DND-41 (cell line): ENCODE measurements at regions not wholly inside any gene's neighbourhood (a gene's known extent, or its start where the extent isn't known, plus 50 kb on each side); places are given as distances from the start of the nearest gene placed in this dataset.

Source experiments
- ATAC-seq: fragments of 200-7000 bp; cut with Tn5 transposase; 3 replicates; pipeline ENCODE4 v1.9.1; 2021; ENCODE audit warnings: low read depth; ENCODE audit not compliant: insufficient read depth
- DNase-seq: peaks from one replicate; pipeline ENCODE4 v3.0.0-alpha.2; 2020
- H2AFZ ChIP-seq: 2 replicates; pipeline ENCODE4 v1.6.0; 2012; ENCODE audit warnings: low read depth, low read length
- H3K27ac ChIP-seq: 2 replicates; pipeline ENCODE4 v1.5.1; 2012; ENCODE audit warnings: low read length, inconsistent platforms
- H3K27me3 ChIP-seq: fragments of 200-600 bp; sonication (generic); 2 replicates; pipeline ENCODE4 v1.6.0; 2012; ENCODE audit warnings: low read length, mild to moderate bottlenecking, inconsistent platforms; ENCODE audit not compliant: insufficient read depth, poor library complexity
- H3K36me3 ChIP-seq: 2 replicates; pipeline ENCODE4 v1.5.1; 2012; ENCODE audit warnings: low read length, inconsistent platforms; ENCODE audit not compliant: insufficient read depth
- H3K4me1 ChIP-seq: 2 replicates; pipeline ENCODE4 v1.5.1; 2012; ENCODE audit warnings: mild to moderate bottlenecking, low read length; ENCODE audit not compliant: insufficient read depth
- H3K4me2 ChIP-seq: 2 replicates; pipeline ENCODE4 v1.6.0; 2012; ENCODE audit warnings: mild to moderate bottlenecking, moderate library complexity, low read length, inconsistent platforms; ENCODE audit not compliant: insufficient read depth
- H3K4me3 ChIP-seq, 2 experiments: fragments of 200-600 bp in 1 of 2; shearing (Covaris generic) in 1 of 2; 2 replicates each; pipeline ENCODE4 v1.5.1; 2012 to 2016; ENCODE audit warnings: inconsistent platforms in 2 of 2, low read length in 2 of 2, mild to moderate bottlenecking in 2 of 2, low read depth in 1 of 2, moderate library complexity in 1 of 2
- H3K79me2 ChIP-seq: 2 replicates; pipeline ENCODE4 v1.6.0; 2012; ENCODE audit warnings: low read length, inconsistent platforms; ENCODE audit not compliant: insufficient read depth
- H3K9ac ChIP-seq: 2 replicates; pipeline ENCODE4 v1.6.0; 2012; ENCODE audit warnings: low read depth, mild to moderate bottlenecking, inconsistent platforms, low read length, moderate library complexity
- H3K9me3 ChIP-seq: 2 replicates; pipeline ENCODE4 v1.5.1; 2012; ENCODE audit warnings: low read length, moderate library complexity, mild to moderate bottlenecking, inconsistent platforms; ENCODE audit not compliant: insufficient read depth, severe bottlenecking
- H4K20me1 ChIP-seq: 2 replicates; pipeline ENCODE4 v1.6.0; 2012; ENCODE audit warnings: low read length; ENCODE audit not compliant: insufficient read depth
- EZH2 ChIP-seq: IDR thresholded peaks from 3 replicates; pipeline ENCODE4 v1.6.1; 2012; ENCODE audit warnings: borderline replicate concordance, low read depth, mild to moderate bottlenecking, moderate library complexity, low read length, inconsistent platforms; ENCODE audit not compliant: severe bottlenecking
- TF ChIP-seq, protein P1 (sequence below): IDR thresholded peaks from 2 replicates; pipeline ENCODE4 v1.5.1; 2012; ENCODE audit warnings: borderline replicate concordance, low read length, moderate library complexity, mild to moderate bottlenecking; ENCODE audit not compliant: poor library complexity, severe bottlenecking; ENCODE audit errors: extremely low read depth

DNA sequence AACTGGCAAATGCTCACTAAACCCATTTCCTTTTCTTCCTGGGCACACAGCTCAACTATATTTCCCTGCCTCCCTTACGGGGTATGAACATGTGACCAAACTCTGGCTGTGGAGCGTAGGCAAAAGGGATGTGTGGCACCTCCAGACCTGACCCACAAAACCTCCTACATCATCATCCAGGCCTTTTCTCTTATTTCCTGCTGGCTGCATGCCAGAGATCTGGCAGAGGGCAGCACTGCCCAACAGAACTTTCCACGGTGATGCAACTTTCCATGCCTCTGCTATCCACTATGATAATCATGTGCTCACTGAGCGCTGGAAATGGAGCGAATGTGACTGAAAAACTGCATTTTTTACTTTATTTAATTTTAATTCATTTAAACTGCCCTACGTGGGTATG is 99.6 kb upstream of the CACNA1E start:
- DNase-seq (no peak), ATAC-seq (no peak)
- Histone ChIP-seq H3K4me3 (no peak overlapping the region), H3K36me3 (no peaks in the 10 kb centered on the region), H3K27ac (no peak overlapping the region), H3K9ac (no peak overlapping the region), H2AFZ (no peak overlapping the region), H4K20me1 (no peaks in the 10 kb centered on the region), H3K79me2 (no peaks in the 10 kb centered on the region), H3K9me3 (no peaks in the 10 kb centered on the region), H3K27me3 (peaks cover 4% of the 10 kb centered on the region), H3K4me2 (no peak overlapping the region), H3K4me1 (no peaks in the 10 kb centered on the region)
- TF ChIP-seq, protein P1, sequence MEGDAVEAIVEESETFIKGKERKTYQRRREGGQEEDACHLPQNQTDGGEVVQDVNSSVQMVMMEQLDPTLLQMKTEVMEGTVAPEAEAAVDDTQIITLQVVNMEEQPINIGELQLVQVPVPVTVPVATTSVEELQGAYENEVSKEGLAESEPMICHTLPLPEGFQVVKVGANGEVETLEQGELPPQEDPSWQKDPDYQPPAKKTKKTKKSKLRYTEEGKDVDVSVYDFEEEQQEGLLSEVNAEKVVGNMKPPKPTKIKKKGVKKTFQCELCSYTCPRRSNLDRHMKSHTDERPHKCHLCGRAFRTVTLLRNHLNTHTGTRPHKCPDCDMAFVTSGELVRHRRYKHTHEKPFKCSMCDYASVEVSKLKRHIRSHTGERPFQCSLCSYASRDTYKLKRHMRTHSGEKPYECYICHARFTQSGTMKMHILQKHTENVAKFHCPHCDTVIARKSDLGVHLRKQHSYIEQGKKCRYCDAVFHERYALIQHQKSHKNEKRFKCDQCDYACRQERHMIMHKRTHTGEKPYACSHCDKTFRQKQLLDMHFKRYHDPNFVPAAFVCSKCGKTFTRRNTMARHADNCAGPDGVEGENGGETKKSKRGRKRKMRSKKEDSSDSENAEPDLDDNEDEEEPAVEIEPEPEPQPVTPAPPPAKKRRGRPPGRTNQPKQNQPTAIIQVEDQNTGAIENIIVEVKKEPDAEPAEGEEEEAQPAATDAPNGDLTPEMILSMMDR = no peak
- TF ChIP-seq EZH2 = no peak

DNA sequence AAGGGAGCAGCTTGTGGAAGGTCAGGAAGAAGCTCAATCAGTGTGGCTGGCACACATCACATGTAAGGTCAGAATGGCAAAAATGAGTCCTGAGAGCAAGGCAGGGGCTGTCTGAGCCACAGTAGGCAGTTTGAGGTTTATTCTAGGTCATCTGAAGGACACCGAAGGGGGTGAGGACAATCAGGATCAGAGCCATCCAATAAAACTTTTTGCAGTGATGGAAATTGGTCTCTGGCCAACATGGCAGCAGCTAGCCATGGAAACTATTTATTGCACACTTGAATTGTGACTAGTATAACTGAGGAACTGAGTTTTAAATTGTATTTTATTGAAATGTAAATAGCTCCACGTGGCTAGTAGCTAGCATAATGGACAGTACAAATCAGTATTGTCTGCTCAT is 97.0 kb upstream of the CACNA1E start:
- Histone ChIP-seq H3K9me3 (no peaks in the 10 kb centered on the region), H3K79me2 (no peaks in the 10 kb centered on the region), H3K27ac (no peak overlapping the region), H2AFZ (no peak overlapping the region), H3K4me3 (no peak overlapping the region), H3K9ac (no peak overlapping the region), H3K36me3 (no peaks in the 10 kb centered on the region), H3K4me1 (no peaks in the 10 kb centered on the region), H3K4me2 (no peak overlapping the region), H3K27me3 (peaks cover 4% of the 10 kb centered on the region), H4K20me1 (no peaks in the 10 kb centered on the region)
- TF ChIP-seq, protein P1 = no peak
- TF ChIP-seq EZH2 = no peak
- ATAC-seq (no peak), DNase-seq (no peak)

DNA sequence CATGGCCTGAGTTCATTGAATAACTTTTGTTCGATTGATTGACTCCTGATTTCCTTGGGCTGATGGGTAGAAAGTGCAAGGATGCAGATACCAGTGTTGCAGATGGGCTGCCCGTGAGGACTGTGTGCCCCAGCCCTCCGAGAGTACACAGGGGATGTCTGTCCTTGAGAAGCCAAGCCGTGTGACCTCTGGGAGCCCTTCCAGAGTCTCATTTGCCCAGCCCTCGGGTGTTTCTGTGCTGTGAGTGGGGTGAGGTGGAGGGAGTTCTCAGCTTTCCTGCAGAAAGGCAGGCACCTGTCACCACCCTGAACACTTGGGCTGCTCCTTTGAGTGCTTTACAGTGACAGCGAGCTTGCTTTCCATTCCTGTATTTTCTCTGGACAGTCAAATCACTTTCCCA is 96.4 kb upstream of the CACNA1E start:
- Histone ChIP-seq H3K4me1 (no peaks in the 10 kb centered on the region), H3K79me2 (no peaks in the 10 kb centered on the region), H2AFZ (no peak overlapping the region), H3K4me3 (no peak overlapping the region), H3K27me3 (peaks cover 6% of the 10 kb centered on the region), H3K36me3 (no peaks in the 10 kb centered on the region), H3K9ac (no peak overlapping the region), H4K20me1 (no peaks in the 10 kb centered on the region), H3K4me2 (no peak overlapping the region), H3K9me3 (no peaks in the 10 kb centered on the region), H3K27ac (no peak overlapping the region)
- DNase-seq = no peak
- ATAC-seq = no peak
- TF ChIP-seq EZH2 = no peak
- TF ChIP-seq, protein P1 = no peak

DNA sequence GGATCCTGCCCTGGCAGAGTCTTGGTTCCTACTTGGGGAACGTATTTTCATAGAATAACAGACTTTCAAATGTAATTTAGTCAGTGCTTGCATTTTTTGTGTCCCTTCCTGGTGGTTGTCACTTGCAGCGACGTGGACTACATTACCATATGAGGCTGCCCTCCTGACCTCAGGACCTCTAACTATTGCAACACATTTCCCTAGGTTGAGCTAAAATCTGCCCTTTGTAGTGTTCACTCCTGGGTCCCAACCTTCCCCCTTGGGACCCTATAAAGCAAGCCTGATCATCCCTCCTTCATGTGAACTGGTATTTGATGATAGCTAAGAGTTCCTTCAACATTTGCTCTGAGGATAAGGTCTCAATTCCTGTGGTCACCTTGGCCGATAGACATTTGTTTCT is 95.6 kb upstream of the CACNA1E start:
- no peak for ATAC-seq
- H2AFZ ChIP-seq = no peak overlapping the region
- H3K4me2 ChIP-seq = no peak overlapping the region
- no peak overlapping the region for H3K27ac ChIP-seq
- no peaks in the 10 kb centered on the region for H3K36me3 ChIP-seq
- no peaks in the 10 kb centered on the region for H3K9me3 ChIP-seq
- H4K20me1 ChIP-seq = no peaks in the 10 kb centered on the region
- DNase-seq = no peak
- H3K4me1 ChIP-seq = no peaks in the 10 kb centered on the region
- peaks cover 6% of the 10 kb centered on the region for H3K27me3 ChIP-seq
- no peak overlapping the region for H3K4me3 ChIP-seq
- H3K9ac ChIP-seq = no peak overlapping the region
- TF ChIP-seq EZH2 = no peak
- TF ChIP-seq, protein P1 = no peak
- H3K79me2 ChIP-seq = no peaks in the 10 kb centered on the region
